ENCODE measurements at regions not wholly inside any gene's neighbourhood (a gene's known extent, or its start where the extent isn't known, plus 50 kb on each side); places are given as distances from the start of the nearest gene placed in this dataset.
"Not testable (repeated sequence)": the region's sequence is repeated elsewhere in the genome, so short reads cannot be mapped to it uniquely, and the experiment has no call there.

GRCh38 chr5:28301712-28302111, 1263.3 kb upstream of the CDH9 start:
- DNase-seq (ENCODE audit: low spot score) (no peak), ATAC-seq (ENCODE audit: low FRiP score) (no peak)
- no peak for TF ChIP-seq CTCF (IDR thresholded peaks at IDR 0.05)

GRCh38 chr5:28296254-28297013, 1258.0 kb upstream of the CDH9 start:
- ATAC-seq (ENCODE audit: low FRiP score) = no peak
- no peak for TF ChIP-seq CTCF (IDR thresholded peaks at IDR 0.05)
- no peak for DNase-seq (ENCODE audit: low spot score)

- not testable (repeated sequence) for ATAC-seq (ENCODE audit: low FRiP score); DNase-seq (ENCODE audit: low spot score)
Observed at GRCh38 chr5:28287021-28287420, 1248.6 kb upstream of the CDH9 start.

- no peak for ATAC-seq (ENCODE audit: low FRiP score)
- DNase-seq (ENCODE audit: low spot score) = no peak
- TF ChIP-seq CTCF (IDR thresholded peaks at IDR 0.05) = no peak
Observed at GRCh38 chr5:28286566-28286965, 1248.2 kb upstream of the CDH9 start.

GRCh38 chr5:28284788-28285187, 1246.4 kb upstream of the CDH9 start:
- TF ChIP-seq CTCF (IDR thresholded peaks at IDR 0.05) = no peak
- DNase-seq (ENCODE audit: low spot score) (no peak), ATAC-seq (ENCODE audit: low FRiP score) (no peak)

GRCh38 chr5:28281351-28281750, 1243.0 kb upstream of the CDH9 start:
- TF ChIP-seq CTCF (IDR thresholded peaks at IDR 0.05) = no peak
- ATAC-seq (ENCODE audit: low FRiP score) = no peak
- no peak for DNase-seq (ENCODE audit: low spot score)

- TF ChIP-seq CTCF (IDR thresholded peaks at IDR 0.05) = no peak
- ATAC-seq (ENCODE audit: low FRiP score) (no peak), DNase-seq (ENCODE audit: low spot score) (no peak)
Observed at GRCh38 chr5:28275931-28276330, 1237.5 kb upstream of the CDH9 start.
